ENCODE measurements at regions not wholly inside any gene's neighbourhood (a gene's known extent, or its start where the extent isn't known, plus 50 kb on each side); places are given as distances from the start of the nearest gene placed in this dataset.
A peak's percentile ranks its signal among the peaks of the same experiment; 100 is the strongest.

- TF ChIP-seq CTCF (IDR thresholded peaks at IDR 0.05) (no peak), POLR2A (IDR thresholded peaks at IDR 0.05) (peak; percentile 13), POLR2AphosphoS5 (IDR thresholded peaks at IDR 0.05) (peak; percentile 79)
These were observed 78.0 kb downstream of the FGD2 start for GRCh38 chr6:37083243-37084138.
